SU-DHL-6 (cell line): ENCODE measurements at regions not wholly inside any gene's neighbourhood (a gene's known extent, or its start where the extent isn't known, plus 50 kb on each side); places are given as distances from the start of the nearest gene placed in this dataset.

ENCODE experiments used
- H2AFZ ChIP-seq: fragments of 200-600 bp; sonication (generic); 2 replicates; pipeline ENCODE4 v1.6.1; 2014; ENCODE audit warnings: low read depth, mild to moderate bottlenecking, moderate library complexity, mixed read lengths, antibody characterized with exemption, low read length; ENCODE audit not compliant: severe bottlenecking
- H3F3A ChIP-seq: fragments of 200-600 bp; shearing (Covaris generic); 2 replicates; pipeline ENCODE4 v1.6.0; 2016; ENCODE audit warnings: antibody characterized with exemption, mild to moderate bottlenecking; ENCODE audit not compliant: insufficient read depth
- H3K27ac ChIP-seq: fragments of 200-600 bp; sonication (generic); 2 replicates; pipeline ENCODE4 v1.5.1; 2016; ENCODE audit warnings: low read depth, mild to moderate bottlenecking, low read length, moderate library complexity, mixed read lengths
- H3K27me3 ChIP-seq: fragments of 200-600 bp; sonication (generic), shearing (Covaris generic); 2 replicates; pipeline ENCODE4 v1.6.0; 2014; ENCODE audit warnings: mild to moderate bottlenecking, low read length
- H3K36me3 ChIP-seq: fragments of 200-600 bp; sonication (generic); 2 replicates; pipeline ENCODE4 v1.6.1; 2014; ENCODE audit warnings: mild to moderate bottlenecking, low read length, mixed read lengths
- H3K4me2 ChIP-seq: fragments of 300-600, 200-600 bp; shearing (Covaris generic), sonication (generic); 2 replicates; pipeline ENCODE4 v1.6.0; 2014; ENCODE audit warnings: low read length, low read depth, mild to moderate bottlenecking; ENCODE audit not compliant: poor library complexity, severe bottlenecking
- H3K4me3 ChIP-seq: fragments of 200-600 bp; sonication (generic); 2 replicates; pipeline ENCODE4 v1.5.1; 2014; ENCODE audit warnings: antibody characterized with exemption, low read length, mild to moderate bottlenecking, mixed read lengths; ENCODE audit not compliant: insufficient read depth, poor library complexity, severe bottlenecking
- H3K79me2 ChIP-seq: fragments of 200-600 bp; sonication (generic); 2 replicates; pipeline ENCODE4 v1.6.1; 2014; ENCODE audit warnings: mild to moderate bottlenecking, low read length, moderate library complexity; ENCODE audit not compliant: insufficient read depth
- H3K9ac ChIP-seq: fragments of 200-600 bp; sonication (generic); 2 replicates; pipeline ENCODE4 v1.7.0; 2014; ENCODE audit warnings: mild to moderate bottlenecking, low read length
- H3K9me2 ChIP-seq: fragments of 200-600 bp; sonication (generic); replicated peaks from 2 replicates; pipeline ENCODE4 v1.6.1; 2014; ENCODE audit warnings: low read length; ENCODE audit not compliant: insufficient read depth
- H3K9me3 ChIP-seq: fragments of 200-600 bp; sonication (generic); 2 replicates; pipeline ENCODE4 v1.6.1; 2014; ENCODE audit warnings: low read length, mixed read lengths; ENCODE audit not compliant: insufficient read depth
- H4K20me1 ChIP-seq: fragments of 200-600 bp; sonication (generic); 2 replicates; pipeline ENCODE4 v1.6.1; 2014; ENCODE audit warnings: low read depth, mild to moderate bottlenecking, antibody characterized with exemption, low read length, moderate library complexity, mixed read lengths
- EZH2phosphoT487 ChIP-seq: fragments of 200-600 bp; sonication (generic), shearing (Covaris generic); conservative IDR thresholded peaks from 2 replicates; pipeline ENCODE4 v1.6.1; 2018; ENCODE audit warnings: mild to moderate bottlenecking, antibody characterized with exemption, low read length, moderate library complexity, mixed read lengths
- TF ChIP-seq, protein P1 (sequence below): fragments of 200-600 bp; sonication (generic); IDR thresholded peaks from one replicate; pipeline ENCODE4 v1.5.1; 2017; ENCODE audit warnings: antibody characterized with exemption, mild to moderate bottlenecking, low read length, moderate library complexity; ENCODE audit not compliant: insufficient read depth, poor library complexity, severe bottlenecking

DNA sequence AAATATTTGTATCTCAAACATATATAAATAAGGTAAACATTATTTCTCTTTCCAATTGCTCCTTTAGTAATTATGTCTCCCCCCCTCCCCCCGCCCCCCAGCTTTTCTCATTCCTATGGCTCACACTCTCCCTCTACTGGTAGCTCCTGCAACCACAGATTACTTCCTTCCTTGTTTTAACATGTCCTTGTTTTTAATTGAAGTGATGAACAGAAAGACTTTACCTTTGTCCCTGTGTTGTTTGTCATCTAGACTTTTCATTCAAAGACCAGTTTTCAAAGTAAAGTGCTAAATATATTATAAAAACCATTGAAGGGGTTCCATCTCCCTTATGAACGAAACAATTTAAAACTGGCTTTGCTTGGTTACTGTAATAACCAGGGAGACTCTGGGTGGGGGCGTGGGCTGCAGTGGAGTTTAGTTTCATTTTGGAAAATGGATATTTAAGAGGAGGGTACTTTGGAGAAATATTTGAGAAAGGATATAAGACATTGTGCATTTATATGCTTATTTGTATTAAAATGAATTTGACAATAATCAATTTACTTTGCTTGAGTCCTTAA lies 352.9 kb downstream of the RAPGEF2 start:
- Histone ChIP-seq H2AFZ (no peak overlapping the region), H3K27me3 (no peaks in the 10 kb centered on the region), H3K9ac (no peak overlapping the region), H4K20me1 (no peaks in the 10 kb centered on the region), H3K36me3 (no peaks in the 10 kb centered on the region), H3K4me2 (no peak overlapping the region), H3K9me2 (no peaks in the 10 kb centered on the region), H3K4me3 (no peak overlapping the region), H3K27ac (no peak overlapping the region), H3F3A (no peaks in the 10 kb centered on the region), H3K9me3 (no peaks in the 10 kb centered on the region), H3K79me2 (no peaks in the 10 kb centered on the region)
- no peak for TF ChIP-seq EZH2phosphoT487
- TF ChIP-seq, protein P1, sequence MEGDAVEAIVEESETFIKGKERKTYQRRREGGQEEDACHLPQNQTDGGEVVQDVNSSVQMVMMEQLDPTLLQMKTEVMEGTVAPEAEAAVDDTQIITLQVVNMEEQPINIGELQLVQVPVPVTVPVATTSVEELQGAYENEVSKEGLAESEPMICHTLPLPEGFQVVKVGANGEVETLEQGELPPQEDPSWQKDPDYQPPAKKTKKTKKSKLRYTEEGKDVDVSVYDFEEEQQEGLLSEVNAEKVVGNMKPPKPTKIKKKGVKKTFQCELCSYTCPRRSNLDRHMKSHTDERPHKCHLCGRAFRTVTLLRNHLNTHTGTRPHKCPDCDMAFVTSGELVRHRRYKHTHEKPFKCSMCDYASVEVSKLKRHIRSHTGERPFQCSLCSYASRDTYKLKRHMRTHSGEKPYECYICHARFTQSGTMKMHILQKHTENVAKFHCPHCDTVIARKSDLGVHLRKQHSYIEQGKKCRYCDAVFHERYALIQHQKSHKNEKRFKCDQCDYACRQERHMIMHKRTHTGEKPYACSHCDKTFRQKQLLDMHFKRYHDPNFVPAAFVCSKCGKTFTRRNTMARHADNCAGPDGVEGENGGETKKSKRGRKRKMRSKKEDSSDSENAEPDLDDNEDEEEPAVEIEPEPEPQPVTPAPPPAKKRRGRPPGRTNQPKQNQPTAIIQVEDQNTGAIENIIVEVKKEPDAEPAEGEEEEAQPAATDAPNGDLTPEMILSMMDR, result peak; percentile 57

DNA sequence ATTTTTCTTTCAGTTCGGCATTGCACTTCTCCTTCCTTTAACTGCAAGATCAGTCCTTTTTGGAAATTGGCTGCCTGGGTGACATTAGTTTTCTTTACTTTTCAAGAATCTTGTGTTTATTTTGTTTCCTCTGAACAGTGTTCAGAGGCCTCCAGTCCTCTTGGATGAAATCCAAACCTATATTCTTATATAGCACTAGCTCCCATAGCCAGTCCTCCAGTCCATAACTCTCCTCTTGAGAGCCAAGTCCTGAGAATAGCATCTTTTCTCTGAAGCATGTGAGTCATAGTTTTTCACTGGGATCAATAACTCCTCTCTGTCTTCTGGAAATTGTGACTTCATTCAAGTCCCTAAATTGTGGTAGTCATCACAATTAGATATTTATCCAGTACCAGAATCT lies 357.5 kb downstream of the RAPGEF2 start:
- TF ChIP-seq, protein P1, result no peak
- TF ChIP-seq EZH2phosphoT487, result no peak
- no peak overlapping the region for H3K9ac ChIP-seq
- no peaks in the 10 kb centered on the region for H3K36me3 ChIP-seq
- no peaks in the 10 kb centered on the region for H3K27me3 ChIP-seq
- no peak overlapping the region for H2AFZ ChIP-seq
- H3K79me2 ChIP-seq, result no peaks in the 10 kb centered on the region
- H3K4me3 ChIP-seq, result no peak overlapping the region
- H3K9me3 ChIP-seq, result no peaks in the 10 kb centered on the region
- H3F3A ChIP-seq, result no peaks in the 10 kb centered on the region
- no peak overlapping the region for H3K27ac ChIP-seq
- no peak overlapping the region for H3K4me2 ChIP-seq
- H3K9me2 ChIP-seq, result no peaks in the 10 kb centered on the region
- H4K20me1 ChIP-seq, result no peaks in the 10 kb centered on the region

DNA sequence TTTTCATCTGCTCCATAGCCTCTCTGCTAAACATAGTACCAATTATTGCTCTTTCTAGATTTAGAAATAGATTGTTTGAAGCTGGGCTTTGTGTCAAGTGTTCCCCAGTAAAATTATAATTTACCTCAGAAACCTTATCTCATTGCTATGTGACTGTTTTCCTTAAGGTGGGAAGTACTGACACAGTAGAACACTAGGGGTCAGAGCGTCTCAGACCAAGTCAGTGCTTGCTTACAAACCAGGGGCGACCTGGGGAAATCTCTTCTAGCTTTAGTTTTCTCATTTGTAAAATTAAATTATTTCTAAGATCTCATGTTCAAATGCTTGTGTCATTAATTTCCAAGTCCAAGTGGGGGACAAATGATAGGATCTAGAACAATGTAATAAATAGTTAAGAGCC lies 360.4 kb downstream of the RAPGEF2 start:
- H3K27ac ChIP-seq, result no peak overlapping the region
- H3K9me2 ChIP-seq, result no peaks in the 10 kb centered on the region
- no peak overlapping the region for H3K9ac ChIP-seq
- H3K79me2 ChIP-seq, result no peaks in the 10 kb centered on the region
- H2AFZ ChIP-seq, result no peak overlapping the region
- no peak overlapping the region for H3K4me2 ChIP-seq
- H3K4me3 ChIP-seq, result no peak overlapping the region
- H4K20me1 ChIP-seq, result no peaks in the 10 kb centered on the region
- TF ChIP-seq EZH2phosphoT487, result no peak
- TF ChIP-seq, protein P1, result no peak
- no peaks in the 10 kb centered on the region for H3K9me3 ChIP-seq
- H3F3A ChIP-seq, result no peaks in the 10 kb centered on the region
- H3K36me3 ChIP-seq, result no peaks in the 10 kb centered on the region
- H3K27me3 ChIP-seq, result no peaks in the 10 kb centered on the region
